Upper lobe of right lung (tissue), 1 donor: ENCODE measurements at regions not wholly inside any gene's neighbourhood (a gene's known extent, or its start where the extent isn't known, plus 50 kb on each side); places are given as distances from the start of the nearest gene placed in this dataset.
"Not testable (repeated sequence)": the region's sequence is repeated elsewhere in the genome, so short reads cannot be mapped to it uniquely, and the experiment has no call there.

ENCODE experiments used
- ATAC-seq: fragments of 200-7000 bp; cut with Tn5 transposase; one replicate; pipeline ENCODE4 v1.9.1; 2020; ENCODE audit warnings: mild to moderate bottlenecking, moderate library complexity
- DNase-seq: peaks from one replicate; pipeline ENCODE4 v3.0.0-alpha.2; 2020
- H3K27ac ChIP-seq: fragments of 200-600 bp; one replicate; pipeline ENCODE4 v1.8.0; 2022
- H3K27me3 ChIP-seq: fragments of 200-600 bp; one replicate; pipeline ENCODE4 v1.8.0; 2022; ENCODE audit warnings: mild to moderate bottlenecking
- H3K36me3 ChIP-seq: fragments of 200-600 bp; one replicate; pipeline ENCODE4 v1.8.0; 2022
- H3K4me1 ChIP-seq: fragments of 200-600 bp; one replicate; pipeline ENCODE4 v1.8.0; 2022
- H3K4me3 ChIP-seq: fragments of 200-600 bp; one replicate; pipeline ENCODE4 v1.8.0; 2022; ENCODE audit warnings: mild to moderate bottlenecking
- H3K9me3 ChIP-seq: fragments of 200-600 bp; one replicate; pipeline ENCODE4 v1.8.0; 2022
- intact Hi-C: fragments of 100-400 bp; cut with DNase I; formaldehyde crosslinking; loops from one replicate; pipeline ENCODE4 v1.11.0; 2022
- TF ChIP-seq, protein P1 (sequence below): fragments of 200-600 bp; IDR thresholded peaks from one replicate; pipeline ENCODE4 v1.8.0; 2022; ENCODE audit warnings: antibody characterized with exemption
- donor health status: DM: no; HTN: yes; CAD: no; lungs with severe emphysema.

DNA sequence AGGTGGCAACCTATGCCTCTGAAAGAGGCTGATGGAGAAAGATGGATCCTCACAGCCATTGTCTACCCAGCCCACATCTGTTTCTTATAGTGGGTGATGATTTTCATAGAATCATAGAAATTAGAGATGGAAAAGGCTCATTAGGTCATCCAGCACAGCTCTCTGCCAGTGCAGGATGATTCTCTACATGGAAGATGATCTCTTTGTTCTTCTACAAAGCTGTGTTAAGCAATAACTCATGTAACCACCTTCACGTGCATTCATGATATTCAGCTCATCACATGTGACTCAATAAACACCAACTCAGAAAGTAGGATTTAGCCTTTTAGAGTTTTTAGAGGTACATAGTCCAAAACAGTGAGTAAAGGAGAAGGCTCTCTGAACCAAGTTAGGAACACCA lies 539.4 kb upstream of the ID2 start:
- Histone ChIP-seq H3K27me3 (no peaks in the 10 kb centered on the region), H3K9me3 (no peaks in the 10 kb centered on the region), H3K36me3 (no peaks in the 10 kb centered on the region), H3K4me3 (no peak overlapping the region), H3K4me1 (peaks cover 7% of the 10 kb centered on the region), H3K27ac (no peak overlapping the region)
- ATAC-seq, result no peak
- intact Hi-C loops, result no loop called here
- TF ChIP-seq, protein P1, sequence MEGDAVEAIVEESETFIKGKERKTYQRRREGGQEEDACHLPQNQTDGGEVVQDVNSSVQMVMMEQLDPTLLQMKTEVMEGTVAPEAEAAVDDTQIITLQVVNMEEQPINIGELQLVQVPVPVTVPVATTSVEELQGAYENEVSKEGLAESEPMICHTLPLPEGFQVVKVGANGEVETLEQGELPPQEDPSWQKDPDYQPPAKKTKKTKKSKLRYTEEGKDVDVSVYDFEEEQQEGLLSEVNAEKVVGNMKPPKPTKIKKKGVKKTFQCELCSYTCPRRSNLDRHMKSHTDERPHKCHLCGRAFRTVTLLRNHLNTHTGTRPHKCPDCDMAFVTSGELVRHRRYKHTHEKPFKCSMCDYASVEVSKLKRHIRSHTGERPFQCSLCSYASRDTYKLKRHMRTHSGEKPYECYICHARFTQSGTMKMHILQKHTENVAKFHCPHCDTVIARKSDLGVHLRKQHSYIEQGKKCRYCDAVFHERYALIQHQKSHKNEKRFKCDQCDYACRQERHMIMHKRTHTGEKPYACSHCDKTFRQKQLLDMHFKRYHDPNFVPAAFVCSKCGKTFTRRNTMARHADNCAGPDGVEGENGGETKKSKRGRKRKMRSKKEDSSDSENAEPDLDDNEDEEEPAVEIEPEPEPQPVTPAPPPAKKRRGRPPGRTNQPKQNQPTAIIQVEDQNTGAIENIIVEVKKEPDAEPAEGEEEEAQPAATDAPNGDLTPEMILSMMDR, result no peak
- DNase-seq, result no peak

DNA sequence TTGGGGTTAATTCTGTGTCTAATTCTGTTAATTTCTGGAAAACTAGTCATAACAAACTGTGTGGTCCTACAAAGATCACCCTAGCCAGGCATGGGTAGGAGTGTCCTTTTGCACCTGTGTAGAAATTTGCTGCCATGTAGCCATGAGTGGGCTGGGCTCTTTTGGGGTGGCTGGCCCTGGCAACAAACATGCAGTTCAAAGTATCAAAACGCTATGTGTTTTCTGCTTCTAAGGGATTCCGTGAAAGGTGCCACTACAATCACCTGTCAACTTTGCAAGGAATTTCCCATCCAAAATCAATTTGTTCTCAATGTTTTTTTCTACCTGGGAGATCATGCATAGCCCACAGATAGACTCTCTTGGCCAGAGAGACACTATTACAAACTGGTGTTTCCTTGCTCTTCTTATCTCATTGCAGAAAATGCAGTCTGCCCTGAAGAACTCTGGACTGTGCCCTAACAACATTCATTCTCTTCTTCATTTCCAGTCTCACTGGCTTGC lies 537.7 kb upstream of the ID2 start:
- Histone ChIP-seq H3K4me1 (peaks cover 7% of the 10 kb centered on the region), H3K4me3 (no peak overlapping the region), H3K27me3 (no peaks in the 10 kb centered on the region), H3K36me3 (no peaks in the 10 kb centered on the region), H3K27ac (no peak overlapping the region), H3K9me3 (no peaks in the 10 kb centered on the region)
- DNase-seq, result no peak
- TF ChIP-seq, protein P1, result no peak
- intact Hi-C loops, result no loop called here
- no peak for ATAC-seq

DNA sequence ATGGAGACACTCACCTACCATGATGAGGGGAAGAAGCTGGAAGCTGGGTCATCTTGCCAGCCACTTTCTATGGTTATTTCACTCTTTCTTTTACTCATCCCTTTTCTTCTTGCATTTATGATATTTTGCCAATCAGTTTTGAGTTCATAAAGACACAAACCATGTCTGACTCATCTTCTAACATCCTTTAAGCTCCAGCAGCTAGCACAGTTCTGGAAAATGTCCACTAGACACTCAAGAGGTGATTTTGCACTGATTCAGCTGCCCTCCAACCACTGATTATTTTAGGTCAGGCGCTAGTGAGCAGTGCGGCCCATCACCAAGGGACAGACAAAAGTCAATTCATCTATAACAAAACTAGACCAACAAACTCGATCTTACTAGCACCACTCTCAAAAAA lies 537.1 kb upstream of the ID2 start:
- H3K4me3 ChIP-seq, result no peak overlapping the region
- TF ChIP-seq, protein P1, result no peak
- DNase-seq, result no peak
- ATAC-seq, result no peak
- H3K27ac ChIP-seq, result no peak overlapping the region
- intact Hi-C loops, result no loop called here
- no peaks in the 10 kb centered on the region for H3K27me3 ChIP-seq
- peaks cover 7% of the 10 kb centered on the region for H3K4me1 ChIP-seq
- no peaks in the 10 kb centered on the region for H3K36me3 ChIP-seq
- no peaks in the 10 kb centered on the region for H3K9me3 ChIP-seq

DNA sequence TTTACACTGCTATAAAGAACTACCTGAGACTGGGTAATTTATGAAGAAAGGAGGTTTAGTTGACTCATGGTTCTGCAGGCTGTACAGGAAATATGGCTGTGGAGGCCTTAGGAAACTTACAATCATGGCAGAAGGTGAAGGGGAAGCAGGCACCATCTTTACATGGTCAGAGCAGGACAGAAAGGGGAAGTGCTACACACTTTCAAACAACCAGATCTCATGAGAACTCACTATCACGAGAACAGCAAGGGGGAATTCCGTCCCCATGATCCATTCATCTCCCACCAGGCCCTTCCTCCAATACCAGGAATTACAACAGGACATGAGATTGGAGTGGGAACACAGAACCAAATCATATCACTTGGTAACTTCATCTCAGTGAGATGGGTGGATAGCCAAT lies 536.5 kb upstream of the ID2 start:
- H3K27ac ChIP-seq, ATAC-seq, intact Hi-C loops: not testable (repeated sequence)

DNA sequence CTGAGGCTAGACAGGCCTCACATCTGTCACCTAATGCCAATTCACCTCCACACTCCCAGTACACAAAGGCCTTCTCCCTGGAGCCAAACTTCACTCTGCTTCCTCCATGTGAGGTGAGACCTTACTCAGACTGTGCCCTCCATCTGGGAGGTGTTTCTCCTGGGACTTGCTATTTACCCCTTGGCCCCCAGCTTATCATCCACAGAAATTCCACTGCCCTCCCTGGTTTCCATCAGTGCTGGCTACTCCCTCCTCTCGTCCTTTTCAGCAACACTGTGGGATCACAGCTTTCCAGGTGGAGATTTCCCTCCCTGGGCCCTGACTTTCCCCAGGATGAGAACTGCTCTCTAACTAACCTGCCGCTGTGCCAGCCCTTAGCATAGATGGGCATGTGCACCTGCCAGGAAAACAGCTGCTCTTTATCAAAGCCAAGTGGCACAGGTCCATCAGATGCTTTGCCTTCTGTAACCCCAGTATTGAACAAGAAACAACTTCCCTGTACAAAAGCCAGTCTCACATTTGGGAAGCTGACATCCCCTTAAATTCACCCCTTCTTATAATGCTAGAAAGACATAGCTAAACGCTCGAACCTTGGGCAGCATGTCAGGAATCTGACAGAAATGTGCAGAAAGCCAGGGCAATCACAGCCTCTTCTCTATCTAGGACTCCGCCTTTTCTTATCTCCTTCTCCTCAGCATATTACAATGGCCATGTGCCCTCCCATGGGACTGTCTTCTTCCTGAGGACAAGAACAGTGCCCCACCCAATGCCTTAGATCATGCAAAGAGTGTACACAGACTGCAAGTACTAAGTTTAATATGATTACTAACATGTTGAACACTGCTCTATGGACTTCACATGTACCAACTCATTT lies 535.5 kb upstream of the ID2 start:
- H3K27ac ChIP-seq, result no peak overlapping the region
- TF ChIP-seq, protein P1, result no peak
- H3K4me1 ChIP-seq, result peaks cover 7% of the 10 kb centered on the region
- no peaks in the 10 kb centered on the region for H3K9me3 ChIP-seq
- no peaks in the 10 kb centered on the region for H3K27me3 ChIP-seq
- DNase-seq (no peak), ATAC-seq (peak; percentile 58)
- no peaks in the 10 kb centered on the region for H3K36me3 ChIP-seq
- H3K4me3 ChIP-seq, result no peak overlapping the region
- intact Hi-C loops, result no loop called here

More for the DNA sequence above, 536.5 kb upstream of the ID2 start:
- not testable (repeated sequence) for H3K4me1 ChIP-seq, H3K27me3 ChIP-seq, DNase-seq, H3K36me3 ChIP-seq, H3K9me3 ChIP-seq, H3K4me3 ChIP-seq

DNA sequence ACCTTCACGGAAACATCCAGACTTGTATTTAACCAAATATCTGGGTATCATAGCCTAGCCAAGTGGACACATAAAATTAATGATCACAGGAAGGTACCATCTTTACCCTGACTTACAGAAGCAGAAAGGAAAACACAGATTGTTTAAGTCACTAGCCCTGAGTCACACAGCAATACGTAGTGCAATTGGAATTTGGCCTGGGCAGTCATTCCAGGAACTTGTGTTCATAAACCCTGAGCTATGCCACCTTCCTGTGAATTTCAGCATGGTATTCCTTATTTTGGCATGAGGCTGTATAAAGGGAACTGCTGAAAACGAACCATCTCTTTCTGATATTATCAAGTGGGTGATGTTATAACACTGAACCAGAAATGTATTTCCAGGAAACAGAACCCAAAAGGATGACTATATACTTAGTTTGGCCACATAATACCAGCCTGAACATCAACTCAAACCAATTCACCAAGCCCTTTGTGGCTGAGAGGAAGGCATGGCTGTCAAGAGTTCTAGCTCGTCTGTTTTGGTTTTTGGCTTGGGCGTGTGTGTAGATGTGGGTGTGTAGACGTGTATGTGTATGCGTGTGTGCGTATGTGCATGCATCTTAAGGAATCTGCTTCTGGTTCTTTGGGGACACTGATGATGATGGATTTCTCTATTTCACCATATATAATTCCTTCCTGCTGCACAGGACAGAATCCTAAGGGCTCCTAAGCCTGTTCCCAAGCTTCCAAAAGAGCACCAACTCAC lies 533.4 kb upstream of the ID2 start:
- ATAC-seq, result no peak
- no peak overlapping the region for H3K27ac ChIP-seq
- intact Hi-C loops, result no loop called here

More for the DNA sequence above, 533.4 kb upstream of the ID2 start:
- TF ChIP-seq, protein P1, result no peak
- H3K4me1 ChIP-seq, result peaks cover 7% of the 10 kb centered on the region
- no peaks in the 10 kb centered on the region for H3K36me3 ChIP-seq
- no peak overlapping the region for H3K4me3 ChIP-seq
- DNase-seq, result no peak
- no peaks in the 10 kb centered on the region for H3K27me3 ChIP-seq
- H3K9me3 ChIP-seq, result no peaks in the 10 kb centered on the region
